ENCODE measurements at regions not wholly inside any gene's neighbourhood (a gene's known extent, or its start where the extent isn't known, plus 50 kb on each side); places are given as distances from the start of the nearest gene placed in this dataset.

GRCh38 chr4:117327491-117327890 is 242.1 kb upstream of the TRAM1L1 start:
- DNase-seq = no peak

- DNase-seq = no peak
These were observed 243.0 kb upstream of the TRAM1L1 start for GRCh38 chr4:117328333-117328732.

- DNase-seq = no peak
These were observed 246.4 kb upstream of the TRAM1L1 start for GRCh38 chr4:117331817-117332216.

- no peak for DNase-seq
These were observed 249.2 kb upstream of the TRAM1L1 start for GRCh38 chr4:117334451-117335188.

GRCh38 chr4:117357437-117357836 is 272.1 kb upstream of the TRAM1L1 start:
- no peak for DNase-seq

- no peak for DNase-seq
These were observed 272.5 kb upstream of the TRAM1L1 start for GRCh38 chr4:117357866-117358265.

GRCh38 chr4:117370944-117371668 is 285.7 kb upstream of the TRAM1L1 start:
- DNase-seq = no peak

GRCh38 chr4:117375101-117375500 is 289.7 kb upstream of the TRAM1L1 start:
- DNase-seq = no peak

GRCh38 chr4:117376692-117377091 is 291.3 kb upstream of the TRAM1L1 start:
- DNase-seq = no peak

- DNase-seq = no peak
These were observed 293.6 kb upstream of the TRAM1L1 start for GRCh38 chr4:117378942-117379341.

GRCh38 chr4:117383468-117383867 is 298.1 kb upstream of the TRAM1L1 start:
- DNase-seq = no peak

GRCh38 chr4:117385526-117385925 is 300.1 kb upstream of the TRAM1L1 start:
- DNase-seq = no peak

GRCh38 chr4:117387072-117387471 is 301.7 kb upstream of the TRAM1L1 start:
- DNase-seq = no peak

GRCh38 chr4:117400039-117400835 is 314.9 kb upstream of the TRAM1L1 start:
- DNase-seq = no peak

- no peak for DNase-seq
These were observed 327.3 kb upstream of the TRAM1L1 start for GRCh38 chr4:117412661-117413060.

- no peak for DNase-seq
These were observed 332.5 kb upstream of the TRAM1L1 start for GRCh38 chr4:117417856-117418255.

GRCh38 chr4:117420948-117421347 is 335.6 kb upstream of the TRAM1L1 start:
- no peak for DNase-seq

- no peak for DNase-seq
These were observed 336.3 kb upstream of the TRAM1L1 start for GRCh38 chr4:117421706-117422105.

- DNase-seq = no peak
These were observed 336.9 kb upstream of the TRAM1L1 start for GRCh38 chr4:117422297-117422696.

GRCh38 chr4:117425636-117426035 is 340.3 kb upstream of the TRAM1L1 start:
- DNase-seq = no peak

GRCh38 chr4:117428536-117428935 is 343.2 kb upstream of the TRAM1L1 start:
- DNase-seq = no peak

GRCh38 chr4:117429061-117429460 is 343.7 kb upstream of the TRAM1L1 start:
- DNase-seq = no peak

GRCh38 chr4:117429506-117429905 is 344.1 kb upstream of the TRAM1L1 start:
- no peak for DNase-seq

GRCh38 chr4:117434424-117434823 is 349.0 kb upstream of the TRAM1L1 start:
- DNase-seq = no peak

Measured in activated CD4-positive, alpha-beta T cell treated with anti-CD3 and anti-CD28 coated beads for 48 hours (primary cell).